ENCODE measurements at regions not wholly inside any gene's neighbourhood (a gene's known extent, or its start where the extent isn't known, plus 50 kb on each side); places are given as distances from the start of the nearest gene placed in this dataset.

DNA sequence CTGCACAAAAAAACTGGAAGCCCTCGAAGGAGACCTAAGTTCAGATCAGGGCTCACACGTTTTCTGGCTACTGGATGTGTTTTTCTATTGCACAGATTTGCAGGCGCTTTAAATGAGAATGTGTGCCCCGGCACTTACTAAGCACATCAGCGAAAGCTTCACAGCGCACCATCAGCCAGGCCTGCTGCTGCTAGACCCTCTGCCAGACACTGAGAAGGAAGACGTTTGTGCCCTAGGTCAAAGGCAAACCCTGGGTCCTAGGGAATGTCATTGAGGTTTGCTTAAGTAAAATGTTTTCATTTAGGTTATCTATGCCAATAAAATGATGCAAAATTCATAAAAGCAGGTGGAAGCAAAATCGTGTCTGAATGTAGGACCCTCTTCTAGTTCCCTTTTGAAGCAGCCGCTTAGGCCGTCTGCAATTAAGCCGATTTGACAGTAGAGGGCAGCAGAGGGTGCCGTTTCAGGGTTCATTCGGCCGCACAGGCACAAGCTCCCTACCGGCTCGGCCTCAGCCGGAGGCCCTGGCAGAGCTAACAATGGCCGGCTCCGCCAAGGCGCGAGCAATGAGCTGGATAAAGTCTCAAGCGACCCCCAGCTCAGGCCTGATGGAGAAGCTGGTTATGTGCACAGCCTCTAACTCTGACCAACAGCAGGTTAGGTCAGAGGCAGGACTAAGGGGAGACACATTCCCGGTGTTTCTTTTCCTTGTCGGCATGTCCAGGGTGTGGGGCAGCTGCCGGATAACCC lies 107.2 kb upstream of the FOXA2 start:
- Histone ChIP-seq H2AK9ac (replicated peaks; ENCODE audit: low read depth, low read length, poor library complexity) (no peak overlapping the region), H3K27me3 (ENCODE audit: control insufficient read depth, insufficient read depth, low read length) (no peaks in the 10 kb centered on the region; the same call in 1 of the 2 replicates), H3K56ac (ENCODE audit: extremely low read depth, insufficient read depth, low read length) (no peak overlapping the region), H3K4me1 (ENCODE audit: control insufficient read depth, insufficient read depth, low read length) (no peaks in the 10 kb centered on the region), H2BK20ac (ENCODE audit: low read depth, low read length) (no peak overlapping the region), H4K91ac (ENCODE audit: insufficient read depth, low read depth, low read length) (no peak overlapping the region), H3K4me3 (ENCODE audit: insufficient read depth, low read depth, low read length) (no peak overlapping the region), H2AFZ (replicated peaks; ENCODE audit: low read length, poor library complexity) (peak overlapping the region; percentile 86), H4K5ac (ENCODE audit: low read depth, low read length) (no peak overlapping the region), H3K27ac (ENCODE audit: insufficient read depth, low read length) (no peak overlapping the region), H4K20me1 (ENCODE audit: insufficient read depth, low read length) (no peaks in the 10 kb centered on the region), H3K9me3 (ENCODE audit: control insufficient read depth, insufficient read depth, low read length) (no peaks in the 10 kb centered on the region), H3K4me2 (ENCODE audit: low read depth, low read length) (peak overlapping the region; percentile 59; the same call in 1 of the 2 replicates), H3K9ac (ENCODE audit: low read depth, low read length) (no peak overlapping the region), H3K4ac (ENCODE audit: low read depth, low read length) (no peak overlapping the region), H3K79me1 (ENCODE audit: low read depth in 1 of 2, low read length in 2 of 2) (no peaks in the 10 kb centered on the region), H3K14ac (replicated peaks; ENCODE audit: low read depth, low read length) (no peak overlapping the region), H3K9me1 (ENCODE audit: insufficient read depth, low read length) (no peaks in the 10 kb centered on the region), H2BK120ac (ENCODE audit: low read depth, low read length) (no peak overlapping the region), H2AK5ac (ENCODE audit: low read depth, low read length) (no peak overlapping the region), H2BK5ac (ENCODE audit: low read depth, low read length, poor library complexity, severe bottlenecking) (no peak overlapping the region), H3K23ac (ENCODE audit: low read depth, low read length) (no peak overlapping the region), H2BK15ac (ENCODE audit: low read depth, low read length) (no peak overlapping the region), H3K18ac (ENCODE audit: low read depth, low read length) (no peak overlapping the region), H3K36me3 (ENCODE audit: control insufficient read depth, insufficient read depth, low read length) (no peaks in the 10 kb centered on the region), H4K8ac (ENCODE audit: low read depth in 2 of 2, low read length in 2 of 2) (no peak overlapping the region)
- DNase-seq = peak; percentile 63
- BruUV-seq (replicated peaks) = no TSS peak
- TF ChIP-seq SMC3 (IDR thresholded peaks at IDR 0.05; ENCODE audit: low read depth, low read length) = peak; percentile 90
- TF ChIP-seq CHD1 (IDR thresholded peaks at IDR 0.05; ENCODE audit: low read depth, low read length) = no peak
- TF ChIP-seq CEBPB (IDR thresholded peaks at IDR 0.05; ENCODE audit: low read depth, low read length) = no peak
- TF ChIP-seq CTCF (conservative IDR thresholded peaks at IDR 0.05; ENCODE audit: low read depth, low read length) = peak; percentile 94
- peak; percentile 92 for TF ChIP-seq RAD21 (IDR thresholded peaks at IDR 0.05; ENCODE audit: low read length)
- peak; percentile 100 for ATAC-seq (ENCODE audit: low read depth)
- intact Hi-C loops (cut with micrococcal nuclease) (loop anchor here (1.0 to 10.0 kb wide), 5 partner anchors 283 to 913 kb away; partner anchors contain the start of gene CST9), dilution Hi-C loops (cut with HindIII; ENCODE audit: low sequenced_read_pairs, unreplicated experiment) (no loop called here), in situ Hi-C loops (cut with MboI; ENCODE audit: low sequenced_read_pairs) (loop anchor here (5.0 to 10.0 kb wide), 2 partner anchors 543 to 651 kb away; no protein-coding TSS in a partner anchor)
- CTCF ChIA-PET = interaction anchor here (0.6 to 2.8 kb wide), 16 partner anchors 10 to 692 kb away, joined by 3 to 56 read pairs (median 4); partner anchors contain the start of gene NXT1
- 3% methylated on average over 8 of the region's 25 CpGs; no CpG with 5 or more reads in 1 of the 2 experiments for WGBS, 2 experiments (ENCODE audit: extremely low coverage in 2 of 2, insufficient read length in 1 of 2)
- POLR2A ChIA-PET (ENCODE audit: unreplicated experiment) = no interaction called here
